GM12878 (cell line): ENCODE measurements at regions not wholly inside any gene's neighbourhood (a gene's known extent, or its start where the extent isn't known, plus 50 kb on each side); places are given as distances from the start of the nearest gene placed in this dataset.

Experiments used
- CREM ChIP-seq: IDR thresholded peaks from 2 replicates; pipeline ENCODE4 v1.6.1; 2014; ENCODE audit warnings: antibody characterized with exemption, low read depth
- GABPA ChIP-seq: IDR thresholded peaks from 2 replicates; pipeline ENCODE4 v1.6.1; 2014; ENCODE audit warnings: antibody characterized with exemption, low read depth, mild to moderate bottlenecking, inconsistent platforms
- IRF4 ChIP-seq: IDR thresholded peaks from 2 replicates; pipeline ENCODE4 v1.6.1; 2011; ENCODE audit warnings: low read depth, low read length
- MXI1 ChIP-seq: fragments of 150-350 bp; IDR thresholded peaks from 2 replicates; pipeline ENCODE4 v1.6.1; 2011; ENCODE audit warnings: low read depth, mild to moderate bottlenecking, inconsistent platforms, low read length, improper control_type of control experiment
- MYC ChIP-seq: IDR thresholded peaks from 2 replicates; pipeline ENCODE4 v1.6.1; 2011; ENCODE audit warnings: mild to moderate bottlenecking, low read length, moderate library complexity, inconsistent platforms; ENCODE audit not compliant: insufficient read depth, insufficient replicate concordance, insufficient read length, severe bottlenecking
- NR2F1 ChIP-seq: fragments of 450-650 bp; conservative IDR thresholded peaks from 2 replicates; pipeline ENCODE4 v1.6.1; 2017; ENCODE audit warnings: mild to moderate bottlenecking
- RFX5 ChIP-seq: IDR thresholded peaks from 2 replicates; pipeline ENCODE4 v1.6.1; 2011; ENCODE audit warnings: low read depth, low read length, improper control_type of control experiment
- ZNF622 ChIP-seq: fragments of 450-650 bp; IDR thresholded peaks from 2 replicates; pipeline ENCODE4 v1.6.1; 2017; ENCODE audit warnings: mild to moderate bottlenecking, inconsistent platforms
- TF ChIP-seq, protein P1 (sequence below): fragments of 450-650 bp; IDR thresholded peaks from 2 replicates; pipeline ENCODE4 v1.6.1; 2017; ENCODE audit warnings: mild to moderate bottlenecking, moderate library complexity
- TF ChIP-seq, protein P2 (sequence below): fragments of 450-650 bp; IDR thresholded peaks from 2 replicates; pipeline ENCODE4 v1.6.1; 2017; ENCODE audit warnings: mild to moderate bottlenecking, low read depth, inconsistent platforms; ENCODE audit not compliant: poor library complexity, severe bottlenecking
- TF ChIP-seq, protein P3 (sequence below): fragments of 450-650 bp; IDR thresholded peaks from 2 replicates; pipeline ENCODE4 v1.6.1; 2017; ENCODE audit warnings: mild to moderate bottlenecking, moderate library complexity
- TF ChIP-seq, protein P4 (sequence below): fragments of 450-650 bp; formaldehyde crosslinking; IDR thresholded peaks from 2 replicates; pipeline ENCODE4 v1.5.0; 2022; ENCODE audit warnings: mild to moderate bottlenecking, missing genetic modification characterization

DNA sequence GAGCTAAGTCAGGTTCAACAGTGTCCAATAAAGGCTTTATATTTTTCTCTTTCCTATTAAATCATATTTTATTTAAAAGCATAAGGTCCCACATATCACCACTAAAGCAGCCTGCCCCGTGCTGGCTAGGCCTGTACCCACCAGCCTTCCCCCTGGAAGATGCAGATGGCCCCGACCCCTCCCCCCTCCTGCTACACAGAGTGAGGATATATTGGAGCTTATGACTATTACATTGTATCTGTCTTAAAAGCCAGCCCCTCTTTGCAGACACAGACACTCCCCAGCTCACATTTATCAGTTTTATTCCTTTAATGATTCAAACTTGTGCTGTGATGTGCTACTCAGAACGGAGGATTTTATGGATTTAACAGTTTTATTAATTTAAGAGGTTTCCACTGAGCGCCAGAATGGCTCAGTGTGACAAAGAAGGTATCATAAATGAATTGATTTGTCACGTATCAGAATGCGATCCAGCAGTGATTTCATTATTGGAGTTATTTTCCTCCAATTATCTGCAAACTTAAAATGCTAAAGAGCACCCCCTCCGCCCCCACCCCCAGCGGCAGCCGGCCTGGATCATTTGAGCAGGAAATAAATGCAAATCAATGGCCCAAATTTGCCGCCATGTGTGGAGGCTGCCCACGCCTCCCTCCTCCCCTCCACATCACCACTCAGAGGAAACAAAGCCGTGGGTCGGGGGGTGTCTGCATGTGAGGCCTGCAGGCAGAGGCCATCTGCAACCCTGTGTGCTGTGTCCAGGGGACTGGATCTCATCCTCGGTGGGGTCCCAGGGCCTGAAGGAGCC lies 72.6 kb upstream of the ZMIZ1 start (continued):
- TF ChIP-seq, protein P1, sequence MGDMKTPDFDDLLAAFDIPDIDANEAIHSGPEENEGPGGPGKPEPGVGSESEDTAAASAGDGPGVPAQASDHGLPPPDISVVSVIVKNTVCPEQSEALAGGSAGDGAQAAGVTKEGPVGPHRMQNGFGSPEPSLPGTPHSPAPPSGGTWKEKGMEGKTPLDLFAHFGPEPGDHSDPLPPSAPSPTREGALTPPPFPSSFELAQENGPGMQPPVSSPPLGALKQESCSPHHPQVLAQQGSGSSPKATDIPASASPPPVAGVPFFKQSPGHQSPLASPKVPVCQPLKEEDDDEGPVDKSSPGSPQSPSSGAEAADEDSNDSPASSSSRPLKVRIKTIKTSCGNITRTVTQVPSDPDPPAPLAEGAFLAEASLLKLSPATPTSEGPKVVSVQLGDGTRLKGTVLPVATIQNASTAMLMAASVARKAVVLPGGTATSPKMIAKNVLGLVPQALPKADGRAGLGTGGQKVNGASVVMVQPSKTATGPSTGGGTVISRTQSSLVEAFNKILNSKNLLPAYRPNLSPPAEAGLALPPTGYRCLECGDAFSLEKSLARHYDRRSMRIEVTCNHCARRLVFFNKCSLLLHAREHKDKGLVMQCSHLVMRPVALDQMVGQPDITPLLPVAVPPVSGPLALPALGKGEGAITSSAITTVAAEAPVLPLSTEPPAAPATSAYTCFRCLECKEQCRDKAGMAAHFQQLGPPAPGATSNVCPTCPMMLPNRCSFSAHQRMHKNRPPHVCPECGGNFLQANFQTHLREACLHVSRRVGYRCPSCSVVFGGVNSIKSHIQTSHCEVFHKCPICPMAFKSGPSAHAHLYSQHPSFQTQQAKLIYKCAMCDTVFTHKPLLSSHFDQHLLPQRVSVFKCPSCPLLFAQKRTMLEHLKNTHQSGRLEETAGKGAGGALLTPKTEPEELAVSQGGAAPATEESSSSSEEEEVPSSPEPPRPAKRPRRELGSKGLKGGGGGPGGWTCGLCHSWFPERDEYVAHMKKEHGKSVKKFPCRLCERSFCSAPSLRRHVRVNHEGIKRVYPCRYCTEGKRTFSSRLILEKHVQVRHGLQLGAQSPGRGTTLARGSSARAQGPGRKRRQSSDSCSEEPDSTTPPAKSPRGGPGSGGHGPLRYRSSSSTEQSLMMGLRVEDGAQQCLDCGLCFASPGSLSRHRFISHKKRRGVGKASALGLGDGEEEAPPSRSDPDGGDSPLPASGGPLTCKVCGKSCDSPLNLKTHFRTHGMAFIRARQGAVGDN: no peak
- TF ChIP-seq, protein P2, sequence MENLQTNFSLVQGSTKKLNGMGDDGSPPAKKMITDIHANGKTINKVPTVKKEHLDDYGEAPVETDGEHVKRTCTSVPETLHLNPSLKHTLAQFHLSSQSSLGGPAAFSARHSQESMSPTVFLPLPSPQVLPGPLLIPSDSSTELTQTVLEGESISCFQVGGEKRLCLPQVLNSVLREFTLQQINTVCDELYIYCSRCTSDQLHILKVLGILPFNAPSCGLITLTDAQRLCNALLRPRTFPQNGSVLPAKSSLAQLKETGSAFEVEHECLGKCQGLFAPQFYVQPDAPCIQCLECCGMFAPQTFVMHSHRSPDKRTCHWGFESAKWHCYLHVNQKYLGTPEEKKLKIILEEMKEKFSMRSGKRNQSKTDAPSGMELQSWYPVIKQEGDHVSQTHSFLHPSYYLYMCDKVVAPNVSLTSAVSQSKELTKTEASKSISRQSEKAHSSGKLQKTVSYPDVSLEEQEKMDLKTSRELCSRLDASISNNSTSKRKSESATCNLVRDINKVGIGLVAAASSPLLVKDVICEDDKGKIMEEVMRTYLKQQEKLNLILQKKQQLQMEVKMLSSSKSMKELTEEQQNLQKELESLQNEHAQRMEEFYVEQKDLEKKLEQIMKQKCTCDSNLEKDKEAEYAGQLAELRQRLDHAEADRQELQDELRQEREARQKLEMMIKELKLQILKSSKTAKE: no peak
- TF ChIP-seq, protein P3, sequence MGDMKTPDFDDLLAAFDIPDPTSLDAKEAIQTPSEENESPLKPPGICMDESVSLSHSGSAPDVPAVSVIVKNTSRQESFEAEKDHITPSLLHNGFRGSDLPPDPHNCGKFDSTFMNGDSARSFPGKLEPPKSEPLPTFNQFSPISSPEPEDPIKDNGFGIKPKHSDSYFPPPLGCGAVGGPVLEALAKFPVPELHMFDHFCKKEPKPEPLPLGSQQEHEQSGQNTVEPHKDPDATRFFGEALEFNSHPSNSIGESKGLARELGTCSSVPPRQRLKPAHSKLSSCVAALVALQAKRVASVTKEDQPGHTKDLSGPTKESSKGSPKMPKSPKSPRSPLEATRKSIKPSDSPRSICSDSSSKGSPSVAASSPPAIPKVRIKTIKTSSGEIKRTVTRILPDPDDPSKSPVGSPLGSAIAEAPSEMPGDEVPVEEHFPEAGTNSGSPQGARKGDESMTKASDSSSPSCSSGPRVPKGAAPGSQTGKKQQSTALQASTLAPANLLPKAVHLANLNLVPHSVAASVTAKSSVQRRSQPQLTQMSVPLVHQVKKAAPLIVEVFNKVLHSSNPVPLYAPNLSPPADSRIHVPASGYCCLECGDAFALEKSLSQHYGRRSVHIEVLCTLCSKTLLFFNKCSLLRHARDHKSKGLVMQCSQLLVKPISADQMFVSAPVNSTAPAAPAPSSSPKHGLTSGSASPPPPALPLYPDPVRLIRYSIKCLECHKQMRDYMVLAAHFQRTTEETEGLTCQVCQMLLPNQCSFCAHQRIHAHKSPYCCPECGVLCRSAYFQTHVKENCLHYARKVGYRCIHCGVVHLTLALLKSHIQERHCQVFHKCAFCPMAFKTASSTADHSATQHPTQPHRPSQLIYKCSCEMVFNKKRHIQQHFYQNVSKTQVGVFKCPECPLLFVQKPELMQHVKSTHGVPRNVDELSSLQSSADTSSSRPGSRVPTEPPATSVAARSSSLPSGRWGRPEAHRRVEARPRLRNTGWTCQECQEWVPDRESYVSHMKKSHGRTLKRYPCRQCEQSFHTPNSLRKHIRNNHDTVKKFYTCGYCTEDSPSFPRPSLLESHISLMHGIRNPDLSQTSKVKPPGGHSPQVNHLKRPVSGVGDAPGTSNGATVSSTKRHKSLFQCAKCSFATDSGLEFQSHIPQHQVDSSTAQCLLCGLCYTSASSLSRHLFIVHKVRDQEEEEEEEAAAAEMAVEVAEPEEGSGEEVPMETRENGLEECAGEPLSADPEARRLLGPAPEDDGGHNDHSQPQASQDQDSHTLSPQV: no peak
- TF ChIP-seq RFX5 (no peak), ZNF622 (no peak), CREM (no peak), MYC (no peak), IRF4 (no peak), NR2F1 (no peak), GABPA (no peak), MXI1 (no peak)
- TF ChIP-seq, protein P4, sequence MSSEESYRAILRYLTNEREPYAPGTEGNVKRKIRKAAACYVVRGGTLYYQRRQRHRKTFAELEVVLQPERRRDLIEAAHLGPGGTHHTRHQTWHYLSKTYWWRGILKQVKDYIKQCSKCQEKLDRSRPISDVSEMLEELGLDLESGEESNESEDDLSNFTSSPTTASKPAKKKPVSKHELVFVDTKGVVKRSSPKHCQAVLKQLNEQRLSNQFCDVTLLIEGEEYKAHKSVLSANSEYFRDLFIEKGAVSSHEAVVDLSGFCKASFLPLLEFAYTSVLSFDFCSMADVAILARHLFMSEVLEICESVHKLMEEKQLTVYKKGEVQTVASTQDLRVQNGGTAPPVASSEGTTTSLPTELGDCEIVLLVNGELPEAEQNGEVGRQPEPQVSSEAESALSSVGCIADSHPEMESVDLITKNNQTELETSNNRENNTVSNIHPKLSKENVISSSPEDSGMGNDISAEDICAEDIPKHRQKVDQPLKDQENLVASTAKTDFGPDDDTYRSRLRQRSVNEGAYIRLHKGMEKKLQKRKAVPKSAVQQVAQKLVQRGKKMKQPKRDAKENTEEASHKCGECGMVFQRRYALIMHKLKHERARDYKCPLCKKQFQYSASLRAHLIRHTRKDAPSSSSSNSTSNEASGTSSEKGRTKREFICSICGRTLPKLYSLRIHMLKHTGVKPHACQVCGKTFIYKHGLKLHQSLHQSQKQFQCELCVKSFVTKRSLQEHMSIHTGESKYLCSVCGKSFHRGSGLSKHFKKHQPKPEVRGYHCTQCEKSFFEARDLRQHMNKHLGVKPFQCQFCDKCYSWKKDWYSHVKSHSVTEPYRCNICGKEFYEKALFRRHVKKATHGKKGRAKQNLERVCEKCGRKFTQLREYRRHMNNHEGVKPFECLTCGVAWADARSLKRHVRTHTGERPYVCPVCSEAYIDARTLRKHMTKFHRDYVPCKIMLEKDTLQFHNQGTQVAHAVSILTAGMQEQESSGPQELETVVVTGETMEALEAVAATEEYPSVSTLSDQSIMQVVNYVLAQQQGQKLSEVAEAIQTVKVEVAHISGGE (CRISPR knock-in tag): no peak
